Suppressor macrophage treated with lipopolysaccharide for 1 hour (primary cell): ENCODE measurements at regions not wholly inside any gene's neighbourhood (a gene's known extent, or its start where the extent isn't known, plus 50 kb on each side); places are given as distances from the start of the nearest gene placed in this dataset.
A peak's percentile ranks its signal among the peaks of the same experiment; 100 is the strongest.

Experiments
- DNase-seq, 3 donors: peaks; one replicate each; pipeline ENCODE4 v3.0.0-alpha.2; 2020 to 2022

- no peak for DNase-seq
Measured at GRCh38 chr1:199292896-199293295, 654.1 kb downstream of the PTPRC start.

- DNase-seq = no peak
Measured at GRCh38 chr1:199295107-199295506, 656.3 kb downstream of the PTPRC start.

DNA sequence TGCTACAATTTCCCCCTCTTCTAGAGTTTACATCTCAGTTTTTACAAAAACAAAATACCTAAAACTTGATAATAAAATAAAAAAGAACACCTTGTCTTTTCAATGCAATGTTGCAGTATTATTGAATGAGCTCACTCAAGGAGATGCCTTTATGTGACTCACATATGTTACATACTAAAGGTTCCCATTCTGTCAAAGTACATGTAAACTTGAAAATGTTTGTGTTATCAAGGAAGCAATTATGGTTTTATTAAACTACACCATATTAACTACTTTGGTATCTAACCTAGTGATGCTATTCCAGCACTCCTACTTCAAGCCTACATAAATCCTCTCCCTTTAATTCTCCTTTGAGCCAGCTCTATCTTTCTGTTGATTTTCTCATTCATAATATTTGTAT lies 658.3 kb downstream of the PTPRC start:
- DNase-seq = no peak

DNA sequence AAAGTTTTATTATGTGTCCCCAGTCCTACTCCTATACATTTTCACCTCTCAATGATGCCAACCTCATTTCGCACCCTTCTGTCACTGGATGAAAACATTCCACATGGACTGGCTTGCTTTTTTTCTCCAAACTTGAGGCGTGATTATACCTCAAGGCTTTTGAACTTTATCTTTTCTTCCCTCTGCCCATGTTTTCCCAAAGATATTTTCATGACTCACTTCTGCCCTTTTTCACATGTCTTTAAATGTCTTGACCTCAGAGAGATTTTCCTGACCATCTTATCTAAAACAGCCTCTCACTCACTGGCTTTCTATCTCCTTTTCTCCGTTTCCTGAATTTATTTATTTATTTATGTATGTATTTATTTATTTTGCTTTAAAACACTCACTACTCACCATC lies 659.0 kb downstream of the PTPRC start:
- DNase-seq = no peak

DNA sequence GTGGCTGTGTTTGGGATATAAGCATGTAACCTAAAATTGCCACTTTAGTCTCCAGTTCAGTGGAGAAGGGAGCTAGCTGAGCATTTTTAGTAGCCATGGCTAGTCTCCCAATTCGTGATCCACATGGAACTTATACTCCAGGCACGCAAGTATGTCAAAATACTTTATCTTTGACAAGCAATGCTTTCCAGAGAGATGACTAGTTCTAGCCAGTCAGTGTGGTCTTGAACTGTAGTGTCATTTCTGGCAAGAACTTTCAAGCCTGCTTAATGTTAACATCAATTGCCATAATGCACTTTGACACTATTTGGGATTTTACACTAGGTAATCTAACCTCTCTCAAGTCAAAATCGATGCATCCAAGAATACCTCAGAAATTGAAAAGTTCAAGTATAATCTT lies 660.0 kb downstream of the PTPRC start:
- DNase-seq = no peak

DNA sequence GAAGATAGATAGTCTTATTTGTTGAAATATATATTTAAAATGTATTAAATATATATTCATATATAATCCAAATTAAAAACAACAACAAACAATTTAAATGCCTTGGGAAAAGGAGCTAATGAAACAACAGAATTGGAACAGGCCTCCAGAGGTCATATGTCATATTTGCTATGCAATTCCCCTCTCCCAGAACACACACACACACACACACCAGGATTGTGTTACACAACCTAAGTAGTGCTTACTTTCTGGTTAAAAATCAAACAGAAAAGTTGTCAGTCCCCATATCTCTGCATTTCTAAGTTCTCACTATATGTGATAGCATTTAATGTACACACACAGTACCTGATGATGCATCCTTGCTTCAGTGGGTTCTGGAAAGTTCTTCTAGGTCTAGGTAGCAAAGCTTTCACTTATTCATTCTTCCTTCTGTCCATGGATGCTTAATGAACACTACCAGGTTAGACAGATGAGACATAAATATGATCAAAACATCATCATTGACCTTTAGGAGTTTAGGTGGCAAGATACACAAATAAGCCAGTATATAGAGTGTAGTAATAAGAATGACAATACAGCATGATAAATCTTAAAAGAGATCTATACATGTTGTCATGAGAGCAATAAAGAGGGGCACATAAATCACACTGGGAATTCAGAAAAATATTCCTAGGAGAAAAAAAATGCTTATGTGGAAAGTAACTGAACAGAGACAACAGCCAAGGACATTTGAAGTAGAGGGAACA lies 662.8 kb downstream of the PTPRC start:
- DNase-seq = no peak

- DNase-seq = no peak
Measured at GRCh38 chr1:199302554-199302953, 663.7 kb downstream of the PTPRC start.

DNA sequence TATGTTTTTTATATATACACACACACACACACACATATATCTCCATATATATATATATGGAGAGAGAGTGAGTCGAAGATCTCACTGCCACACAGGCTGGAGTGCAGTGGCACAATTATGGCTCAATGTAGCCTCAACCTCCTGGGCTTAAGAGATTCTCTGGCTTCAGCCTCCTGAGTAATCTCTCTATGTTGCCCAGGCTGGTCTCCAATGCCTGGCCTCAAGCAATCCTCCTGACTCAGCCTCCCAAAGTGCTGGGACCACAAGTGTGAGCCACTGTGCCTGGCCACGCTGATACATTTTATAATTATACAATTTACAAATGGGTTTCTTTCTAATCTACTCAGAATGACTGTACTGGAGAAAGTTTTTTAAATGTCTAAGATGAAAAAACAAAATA lies 664.2 kb downstream of the PTPRC start:
- DNase-seq = no peak

DNA sequence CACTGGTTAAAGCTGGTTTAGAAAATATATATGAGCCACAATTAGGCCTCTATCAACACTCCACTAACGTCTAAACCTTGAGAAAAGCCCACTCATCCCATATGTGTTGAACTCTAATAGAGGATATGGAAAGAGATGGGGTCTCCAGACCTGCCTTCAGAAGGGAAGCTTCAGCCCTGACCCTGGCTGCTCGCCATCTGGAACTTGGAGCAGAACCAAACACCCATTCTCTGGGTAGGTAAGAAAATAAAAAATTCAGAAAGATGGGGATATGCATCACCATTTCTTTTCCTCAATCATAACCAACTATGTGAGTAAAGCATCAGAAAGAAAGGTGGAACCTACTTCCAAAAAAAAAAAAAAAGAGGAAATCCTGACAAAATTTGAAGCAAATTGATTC lies 666.2 kb downstream of the PTPRC start:
- no peak for DNase-seq

- no peak for DNase-seq
Measured at GRCh38 chr1:199307496-199308264, 668.8 kb downstream of the PTPRC start.

- DNase-seq = no peak
Measured at GRCh38 chr1:199308349-199308846, 669.6 kb downstream of the PTPRC start.

DNA sequence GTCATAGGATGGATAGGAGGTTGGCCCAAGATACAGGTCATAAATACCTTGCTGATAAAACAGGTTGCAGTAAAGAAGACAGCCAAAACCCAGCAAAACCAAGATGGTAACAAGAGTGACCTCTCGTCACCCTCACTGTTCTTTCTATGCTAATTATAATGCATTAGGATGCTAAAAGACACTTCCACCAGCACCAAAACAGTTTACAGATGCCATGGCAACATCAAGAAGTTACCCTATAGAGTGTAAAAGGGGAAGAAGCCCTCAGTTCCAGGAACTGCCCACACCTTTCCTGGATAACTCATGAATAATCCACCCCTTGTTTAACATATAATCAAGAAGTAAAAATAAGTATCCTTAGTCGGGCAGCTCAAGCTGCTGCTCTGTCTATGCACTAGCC lies 671.9 kb downstream of the PTPRC start:
- peak in 2 of 3 donors; percentile 2 to 36 for DNase-seq

DNA sequence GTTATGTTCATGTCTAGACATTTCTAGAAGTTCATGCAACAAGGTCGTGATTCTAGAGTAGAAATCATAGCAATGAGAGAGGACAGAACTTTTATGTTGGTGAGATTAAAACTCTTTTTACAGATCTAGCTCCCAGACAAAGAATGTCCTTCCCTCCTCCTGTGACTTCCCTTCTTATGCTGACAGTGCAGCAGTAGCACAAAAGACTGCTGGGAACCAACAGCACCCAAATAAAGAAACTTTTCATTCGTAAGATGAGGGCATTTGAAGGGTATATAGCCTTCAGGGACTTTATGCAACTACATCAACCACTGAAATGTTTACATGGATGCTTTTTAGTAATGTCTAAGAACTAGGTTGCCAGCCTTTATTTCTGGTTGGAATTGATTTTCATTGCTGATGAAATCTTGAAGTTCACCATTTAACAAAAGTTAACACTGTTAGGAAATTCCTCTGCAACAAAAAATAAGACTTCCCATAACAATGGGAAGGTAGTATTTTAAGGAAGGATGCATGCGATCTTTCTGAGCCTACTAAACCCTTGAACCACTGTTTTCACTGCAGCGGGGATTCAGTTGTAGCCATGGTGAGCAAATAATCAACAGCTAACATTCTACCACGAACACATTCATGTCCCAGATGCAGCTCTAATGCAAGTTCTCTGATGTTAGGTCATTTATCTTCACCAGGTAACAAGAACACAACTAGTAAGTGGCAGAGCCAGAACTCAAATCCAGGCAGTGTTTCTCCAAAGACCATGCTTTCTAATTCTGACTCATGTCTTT lies 672.8 kb downstream of the PTPRC start:
- DNase-seq = no peak

- no peak for DNase-seq
Measured at GRCh38 chr1:199312626-199313025, 673.8 kb downstream of the PTPRC start.

DNA sequence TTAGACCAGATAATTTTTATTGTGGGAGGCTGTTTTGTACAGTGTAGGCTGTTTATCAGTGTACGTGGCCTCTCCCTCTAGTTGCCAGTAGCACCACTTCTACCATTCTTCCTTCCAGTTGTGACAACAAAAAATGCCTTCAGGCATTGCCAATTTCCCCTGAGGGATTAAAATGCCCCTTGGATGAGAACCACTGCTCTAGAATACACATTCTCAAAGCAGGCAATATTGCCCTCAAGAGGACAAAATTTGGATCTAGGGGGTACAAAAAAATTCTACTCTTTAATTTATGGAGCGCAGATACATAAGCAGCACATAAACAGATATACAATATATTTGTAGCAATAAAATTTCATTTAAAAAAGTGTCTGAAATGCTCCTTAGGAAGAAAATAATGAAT lies 674.6 kb downstream of the PTPRC start:
- no peak for DNase-seq

- no peak for DNase-seq
Measured at GRCh38 chr1:199319341-199319740, 680.5 kb downstream of the PTPRC start.

DNA sequence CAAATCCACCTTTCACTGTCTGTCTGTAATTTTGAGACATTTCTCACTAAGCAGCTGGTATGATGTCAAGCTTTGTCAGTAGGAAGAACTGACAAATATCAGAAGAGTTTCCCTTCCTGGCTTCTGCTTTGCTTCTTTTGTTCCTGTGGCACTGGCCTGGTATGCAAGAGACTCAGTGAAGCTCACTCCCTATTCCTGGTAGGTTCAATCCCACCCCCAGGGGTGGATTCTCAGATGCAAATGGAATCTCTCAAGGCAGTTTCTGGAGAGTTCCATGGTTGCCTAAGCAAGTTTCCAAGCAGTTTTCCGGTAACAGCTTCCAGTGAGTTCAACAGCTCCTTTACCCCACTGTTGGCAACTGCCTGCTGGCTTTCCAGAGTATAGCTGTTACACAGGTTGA lies 683.4 kb downstream of the PTPRC start:
- no peak for DNase-seq

DNA sequence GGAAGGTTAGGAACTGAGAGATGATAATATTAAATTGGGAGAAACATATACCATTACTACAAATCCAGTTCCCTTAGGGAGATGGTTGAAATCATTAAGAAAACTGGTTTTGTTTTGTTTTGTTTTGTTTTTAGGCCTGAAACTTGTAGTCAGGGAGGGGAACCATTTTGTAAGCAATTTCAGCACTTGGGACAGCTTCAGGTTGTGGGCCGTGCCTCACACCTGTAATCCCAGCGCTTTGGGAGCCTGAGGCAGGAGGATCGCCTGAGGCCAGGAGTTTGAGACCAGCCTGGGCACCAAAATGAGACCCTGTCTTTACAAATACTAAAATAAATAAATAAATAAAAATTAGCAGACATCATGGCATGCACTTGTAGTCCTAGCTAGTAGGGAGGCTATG lies 694.3 kb upstream of the NR5A2 start:
- no peak for DNase-seq

DNA sequence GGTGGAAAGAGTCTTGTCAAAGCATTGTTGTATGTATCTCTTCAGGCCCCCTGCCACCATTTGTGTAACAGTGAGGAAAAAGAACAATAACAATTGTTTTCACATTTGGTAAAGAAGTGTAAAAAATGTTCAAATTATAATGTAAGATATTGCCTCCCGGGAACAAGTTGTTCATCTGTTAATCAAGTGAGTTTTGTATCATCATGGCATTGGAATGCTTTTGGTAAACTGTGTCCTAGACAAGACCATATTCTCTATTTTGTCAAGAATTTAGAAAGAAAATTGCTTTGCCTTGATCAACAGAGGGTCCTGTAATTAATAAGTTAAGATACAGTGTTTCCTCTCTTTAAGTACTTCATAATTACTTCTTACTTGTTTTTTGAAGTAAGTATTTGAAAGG lies 692.0 kb upstream of the NR5A2 start:
- no peak for DNase-seq

GRCh38 chr1:199336745-199337640 lies 690.5 kb upstream of the NR5A2 start:
- no peak for DNase-seq

- DNase-seq = no peak
Measured at GRCh38 chr1:199338760-199339159, 688.8 kb upstream of the NR5A2 start.

DNA sequence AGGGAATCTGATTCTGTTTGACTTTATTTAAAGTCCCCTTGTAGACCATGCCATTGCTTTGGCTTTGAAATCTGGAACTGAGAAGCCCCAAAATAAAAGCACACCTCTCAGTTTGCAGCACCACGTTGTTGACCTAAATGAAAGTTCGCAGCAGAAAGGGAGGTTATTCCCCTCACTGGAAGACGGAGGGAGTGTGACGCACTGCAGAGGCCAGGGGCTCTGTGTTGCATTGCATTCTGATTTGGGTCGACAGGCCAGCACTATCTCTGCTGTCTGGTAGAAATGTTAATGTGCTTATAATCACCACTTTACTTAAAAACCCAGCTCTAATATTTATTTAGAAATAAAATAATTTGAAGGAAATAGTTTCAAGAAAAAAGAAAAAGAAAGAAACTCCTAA lies 675.2 kb upstream of the NR5A2 start:
- no peak for DNase-seq

GRCh38 chr1:199353906-199354305 lies 673.6 kb upstream of the NR5A2 start:
- DNase-seq = no peak
